GM12864 (cell line): ENCODE measurements at regions not wholly inside any gene's neighbourhood (a gene's known extent, or its start where the extent isn't known, plus 50 kb on each side); places are given as distances from the start of the nearest gene placed in this dataset.
"Not testable (repeated sequence)": the region's sequence is repeated elsewhere in the genome, so short reads cannot be mapped to it uniquely, and the experiment has no call there.

ENCODE experiments used
- DNase-seq: peaks from one replicate; pipeline ENCODE4 v3.0.0-alpha.2; 2011; ENCODE audit warnings: low read depth
- H3K4me3 ChIP-seq: 2 replicates; pipeline ENCODE4 v1.5.1; 2011; ENCODE audit warnings: mild to moderate bottlenecking, low read depth, low read length, control low read depth
- CTCF ChIP-seq: IDR thresholded peaks from 2 replicates; pipeline ENCODE4 v1.5.1; 2011; ENCODE audit warnings: low read depth, mild to moderate bottlenecking, moderate library complexity, low read length, control low read depth, inconsistent platforms; ENCODE audit errors: missing control alignments

- no peak for DNase-seq
- TF ChIP-seq CTCF, result no peak
- H3K4me3 ChIP-seq, result no peak overlapping the region
These were observed 865.4 kb upstream of the ARRDC3 start for GRCh38 chr5:92248518-92248917.

DNA sequence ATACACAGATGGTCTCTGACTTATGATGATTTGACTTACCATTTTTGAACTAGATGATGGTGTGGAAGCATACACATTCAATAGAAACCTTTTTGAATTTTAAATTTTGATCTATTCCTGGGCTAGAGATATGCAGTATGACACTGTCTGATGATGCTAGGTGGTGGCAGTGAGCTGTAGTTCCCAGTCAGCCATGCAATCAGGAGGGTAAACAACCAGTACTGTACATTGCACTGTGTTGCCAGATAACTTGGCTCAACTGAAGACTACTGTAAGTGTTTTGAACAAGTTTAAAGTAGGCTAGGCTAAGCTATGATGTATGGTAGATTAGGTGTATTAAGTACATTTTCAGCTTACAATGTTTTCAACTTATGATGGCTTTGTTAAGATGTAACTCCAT, 859.1 kb upstream of the ARRDC3 start:
- no peak for DNase-seq
- no peak overlapping the region for H3K4me3 ChIP-seq
- no peak for TF ChIP-seq CTCF

DNA sequence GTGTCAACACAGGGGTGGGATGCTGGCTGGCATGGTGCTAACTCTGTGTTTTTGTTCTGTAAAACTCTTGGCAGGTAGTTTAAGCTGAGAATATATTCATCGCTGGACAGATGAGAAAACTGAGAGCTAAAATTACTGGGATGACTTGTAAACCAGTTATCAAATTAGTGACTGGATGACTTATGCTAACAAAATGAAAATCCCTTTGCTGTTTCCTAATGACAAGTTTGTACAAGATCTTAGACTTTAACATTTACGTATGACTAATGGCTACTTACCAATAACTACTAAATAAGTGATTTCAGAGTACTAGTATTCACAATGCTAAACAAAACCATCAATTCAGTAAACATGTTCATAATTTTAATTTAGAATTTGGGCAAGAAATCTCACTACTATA, 854.8 kb upstream of the ARRDC3 start:
- no peak overlapping the region for H3K4me3 ChIP-seq
- TF ChIP-seq CTCF, result no peak
- DNase-seq, result no peak

GRCh38 chr5:92222449-92222848, 839.3 kb upstream of the ARRDC3 start:
- TF ChIP-seq CTCF, result no peak
- no peak overlapping the region for H3K4me3 ChIP-seq
- no peak for DNase-seq

- H3K4me3 ChIP-seq, DNase-seq: not testable (repeated sequence)
These were observed 833.7 kb upstream of the ARRDC3 start for GRCh38 chr5:92216852-92217251.

GRCh38 chr5:92215116-92215515, 832.0 kb upstream of the ARRDC3 start:
- no peak for DNase-seq
- TF ChIP-seq CTCF, result no peak
- no peak overlapping the region for H3K4me3 ChIP-seq

DNA sequence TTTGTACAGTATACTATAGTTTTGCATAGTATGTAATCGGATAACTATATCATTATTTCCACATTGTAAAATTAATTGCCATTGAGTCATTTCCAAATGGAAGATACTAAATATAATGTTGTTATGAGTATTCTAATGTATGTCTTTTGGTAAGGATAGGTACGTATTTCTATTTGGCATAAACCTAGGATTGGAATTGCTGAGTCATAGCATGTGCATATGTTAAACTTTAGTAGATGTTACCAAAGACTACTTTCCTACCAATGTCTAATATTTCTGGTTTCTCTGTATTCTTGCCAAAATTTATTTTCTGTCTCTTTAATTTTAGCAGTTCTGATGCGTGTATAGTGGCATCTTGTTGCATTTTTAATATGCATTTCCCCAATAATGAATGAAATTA, 825.1 kb upstream of the ARRDC3 start:
- TF ChIP-seq CTCF, result no peak
- no peak for DNase-seq
- no peak overlapping the region for H3K4me3 ChIP-seq

DNA sequence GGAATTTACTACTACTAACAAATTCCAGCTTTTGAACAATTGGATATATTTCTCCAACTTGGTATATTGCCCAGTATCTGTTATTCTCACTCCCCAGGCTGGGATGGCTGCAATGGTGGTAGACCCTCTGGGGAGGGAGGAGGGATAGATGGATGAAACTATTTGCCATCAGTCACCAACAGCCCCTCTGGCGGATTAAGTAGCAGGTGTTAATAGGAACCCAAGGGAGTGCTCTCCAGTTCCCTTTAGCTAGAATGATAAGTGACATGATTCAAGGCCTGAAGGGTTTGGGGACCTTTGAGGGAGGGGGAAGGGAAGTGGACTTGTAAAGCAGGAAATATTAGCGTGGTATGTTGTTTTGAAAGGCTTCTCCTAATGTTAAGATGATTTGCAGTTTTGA, 824.0 kb upstream of the ARRDC3 start:
- no peak overlapping the region for H3K4me3 ChIP-seq
- no peak for DNase-seq
- TF ChIP-seq CTCF, result no peak
